K562 (cell line): ENCODE measurements at regions not wholly inside any gene's neighbourhood (a gene's known extent, or its start where the extent isn't known, plus 50 kb on each side); places are given as distances from the start of the nearest gene placed in this dataset.

ENCODE experiments used
- ATAC-seq: fragments of 200-7000 bp; cut with Tn5 transposase; 3 replicates; pipeline ENCODE4 v1.9.1; 2020; ENCODE audit warnings: moderate library complexity
- BruUV-seq: library from RNA; stranded (reverse); fragments of 400-500 nt; replicated peaks from 2 replicates; lab custom pipeline; 2021; lab: Mats Ljungman, UMichigan
- CTCF ChIA-PET: fragments of 300-600 bp; formaldehyde crosslinking; extraction: SDS; loops from one replicate; lab custom pipeline; 2021; ENCODE audit warnings: low intra/inter-chr PET ratio; lab: Yijun Ruan, JAX
- POLR2A ChIA-PET: fragments of 300-600, 350-650 bp; sonication (Branson Sonifier 250); formaldehyde crosslinking; extraction: SDS; loops from one replicate; lab custom pipeline; 2021; ENCODE audit warnings: antibody characterized with exemption, inconsistent platforms; lab: Yijun Ruan, JAX
- DNase-seq, 4 experiments: peaks; one replicate each; pipeline versions ENCODE4 v3.0.0 to v3.0.0-alpha.2; 2011 to 2018; ENCODE audit warnings: low spot score in 3 of 4, mixed read lengths in 3 of 4; ENCODE audit errors: extremely low read depth in 1 of 4
- FAIRE-seq: peaks from 2 replicates; lab custom pipeline; 2011; peaks lifted over from hg19 to GRCh38; lab: Jason Lieb, UNC
- H2AFZ ChIP-seq: 2 replicates; pipeline ENCODE4 v1.6.0; 2011; ENCODE audit warnings: low read depth, low read length, control low read depth, inconsistent platforms
- H3K27ac ChIP-seq: fragments of 200-600 bp; 3 replicates; pipeline ENCODE4 v1.8.0; 2011; ENCODE audit warnings: low read depth, mild to moderate bottlenecking, control low read depth, inconsistent platforms, low read length, moderate library complexity, mixed read lengths; ENCODE audit errors: extremely low read depth
- H3K27me3 ChIP-seq, 2 experiments: fragments of 300-600 bp in 1 of 2; 2 replicates in 1 of 2; 3 replicates in 1 of 2; pipeline versions ENCODE4 v1.6.0 to v1.8.0; 2011; ENCODE audit warnings: inconsistent platforms in 2 of 2, low read length in 2 of 2, mild to moderate bottlenecking in 1 of 2, mixed read lengths in 1 of 2, moderate library complexity in 1 of 2; ENCODE audit not compliant: control insufficient read depth in 2 of 2, insufficient read depth in 2 of 2
- H3K36me3 ChIP-seq: fragments of 300-600 bp; 3 replicates; pipeline ENCODE4 v1.8.0; 2011; ENCODE audit warnings: mild to moderate bottlenecking, low read length, inconsistent platforms; ENCODE audit not compliant: control insufficient read depth, insufficient read depth
- H3K4me1 ChIP-seq, 2 experiments: fragments of 200-600 bp in 1 of 2; replicated peaks in 1 of 2; 2 replicates in 1 of 2; 3 replicates in 1 of 2; pipeline versions ENCODE4 v1.5.1 to v1.8.0; 2011; ENCODE audit warnings: inconsistent platforms in 2 of 2, low read length in 2 of 2, mild to moderate bottlenecking in 1 of 2, mixed read lengths in 1 of 2, moderate library complexity in 1 of 2; ENCODE audit not compliant: control insufficient read depth in 2 of 2, insufficient read depth in 2 of 2
- H3K4me2 ChIP-seq: 2 replicates; pipeline ENCODE4 v1.6.1; 2011; ENCODE audit warnings: low read length, control low read depth, inconsistent platforms, mixed read lengths; ENCODE audit not compliant: insufficient read depth
- H3K4me3 ChIP-seq: fragments of 200-600 bp; sonication (generic), shearing (Covaris generic); 2 replicates; pipeline ENCODE4 v1.5.1; 2016; ENCODE audit warnings: control low read depth, inconsistent platforms
- H3K79me2 ChIP-seq: fragments of 200-600 bp; 3 replicates; pipeline ENCODE4 v1.8.0; 2011; ENCODE audit warnings: low read length, inconsistent platforms; ENCODE audit not compliant: control insufficient read depth, insufficient read depth
- H3K9ac ChIP-seq, 2 experiments: 2 replicates each; pipeline versions ENCODE4 v1.6.0 to v1.6.1; 2011; ENCODE audit warnings: low read depth in 2 of 2, low read length in 2 of 2, control low read depth in 1 of 2, inconsistent platforms in 1 of 2, mild to moderate bottlenecking in 1 of 2, mixed read lengths in 1 of 2; ENCODE audit not compliant: insufficient read depth in 1 of 2
- H3K9me1 ChIP-seq: one replicate; pipeline ENCODE4 v1.6.0; 2011; ENCODE audit warnings: inconsistent platforms, mild to moderate bottlenecking, low read length, moderate library complexity; ENCODE audit not compliant: control insufficient read depth, insufficient read depth
- H3K9me3 ChIP-seq: replicated peaks from 2 replicates; pipeline ENCODE4 v1.5.1; 2011; ENCODE audit warnings: low read depth, low read length, inconsistent platforms; ENCODE audit not compliant: control insufficient read depth, insufficient read depth
- H4K20me1 ChIP-seq: replicated peaks from 2 replicates; pipeline ENCODE4 v1.6.1; 2011; ENCODE audit warnings: low read length, inconsistent platforms, mixed read lengths; ENCODE audit not compliant: control insufficient read depth, insufficient read depth
- CBFA2T3 ChIP-seq: fragments of 450-650 bp; IDR thresholded peaks from 2 replicates; pipeline ENCODE4 v1.6.1; 2017
- CC2D1A ChIP-seq: fragments of 450-650 bp; IDR thresholded peaks from 2 replicates; pipeline ENCODE4 v1.6.1; 2017; ENCODE audit warnings: mild to moderate bottlenecking
- KLF1 ChIP-seq: fragments of 450-650 bp; IDR thresholded peaks from 2 replicates; pipeline ENCODE4 v1.6.1; 2016; ENCODE audit warnings: missing genetic modification characterization, missing compliant biosample characterization
- POU5F1 ChIP-seq: fragments of 150-350 bp; IDR thresholded peaks from 2 replicates; pipeline ENCODE4 v1.6.1; 2014; ENCODE audit warnings: borderline replicate concordance, low read length, low read depth, mild to moderate bottlenecking; ENCODE audit not compliant: partially characterized antibody
- SAFB ChIP-seq: fragments of 200-400 bp; formaldehyde crosslinking; IDR thresholded peaks from 2 replicates; pipeline ENCODE4 v1.6.1; 2017; ENCODE audit warnings: low read depth, low read length, borderline replicate concordance
- SPI1 ChIP-seq: IDR thresholded peaks from 2 replicates; pipeline ENCODE4 v1.6.1; 2011; ENCODE audit warnings: low read depth, low read length, control low read depth, borderline replicate concordance
- TRIM24 ChIP-seq, 2 experiments: fragments of 450-650 bp; IDR thresholded peaks; 2 replicates each; pipeline ENCODE4 v1.6.1; 2016
- ZC3H8 ChIP-seq: fragments of 450-650 bp; IDR thresholded peaks from 2 replicates; pipeline ENCODE4 v1.6.1; 2017
- WGBS: fragments of 100-300 bp; shearing (Covaris generic); methylation state at CpG from one replicate; pipeline ENCODE4 v1.1.6; 2016; ENCODE audit warnings: low coverage, mixed read lengths; ENCODE audit not compliant: insufficient coverage; ENCODE audit errors: missing lambda C conversion rate; 5-methylcytosine and 5-hydroxymethylcytosine counted together
- in situ Hi-C: fragments of 300-500 bp; cut with MboI; formaldehyde crosslinking; loops from 4 replicates; pipeline ENCODE4 v1.15.0; 2018; ENCODE audit warnings: inconsistent platforms, mixed read lengths
- intact Hi-C: fragments of 100-400 bp; cut with micrococcal nuclease; formaldehyde crosslinking; loops from 2 replicates; pipeline ENCODE4 v1.14.2; 2022
- TF ChIP-seq, protein P1 (sequence below): fragments of 450-650 bp; IDR thresholded peaks from 2 replicates; pipeline ENCODE4 v1.6.1; 2017; ENCODE audit warnings: mild to moderate bottlenecking, moderate library complexity
- TF ChIP-seq, protein P2 (sequence below): fragments of 250-450 bp; sonication (Bioruptor Pico); IDR thresholded peaks from 2 replicates; pipeline ENCODE4 v1.5.0; 2020; ENCODE audit warnings: mild to moderate bottlenecking
- TF ChIP-seq, protein P3 (sequence below): conservative IDR thresholded peaks from 2 replicates; pipeline ENCODE4 v1.6.1; 2011; ENCODE audit warnings: low read depth, mild to moderate bottlenecking, low read length; ENCODE audit not compliant: control insufficient read depth
- TF ChIP-seq, protein P4 (sequence below): fragments of 450-650 bp; formaldehyde crosslinking; IDR thresholded peaks from 2 replicates; pipeline ENCODE4 v1.4.0; 2020; ENCODE audit warnings: mild to moderate bottlenecking, moderate library complexity

DNA sequence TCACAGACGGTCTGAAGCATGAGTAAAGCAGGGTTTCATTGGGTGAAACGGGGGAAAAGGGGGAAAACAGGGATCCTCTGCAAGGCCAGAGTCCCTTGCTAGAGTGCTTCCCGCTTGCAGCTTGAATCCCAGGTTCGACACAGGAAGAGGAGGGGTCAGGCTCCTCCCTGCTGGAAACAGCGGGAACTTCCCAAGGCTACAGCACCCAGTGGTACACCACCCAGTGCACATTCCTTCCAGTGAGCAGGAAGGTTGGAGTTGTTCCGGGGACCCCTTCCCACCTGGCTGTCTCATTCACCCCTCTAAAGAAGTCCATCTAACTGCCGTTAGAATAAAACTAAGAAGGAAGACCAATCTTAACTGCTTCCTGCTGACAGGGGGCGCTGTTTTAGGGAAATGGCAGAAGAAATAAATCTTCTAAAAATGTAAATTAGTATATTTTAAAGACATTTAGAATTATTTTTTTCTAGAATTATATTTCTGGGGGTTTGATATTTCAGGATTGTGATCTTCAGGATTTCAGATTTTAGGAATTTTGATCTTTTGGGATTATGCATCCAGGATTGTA, 230.9 kb downstream of the RBM43 start:
- Histone ChIP-seq H3K27me3 (no peaks in the 10 kb centered on the region), H3K36me3 (no peaks in the 10 kb centered on the region), H3K4me2 (peak overlapping the region; percentile 8; the same call in 1 of the 2 replicates), H3K9me3 (no peaks in the 10 kb centered on the region), H3K4me3 (no peak overlapping the region), H3K27ac (no peak overlapping the region), H3K9me1 (no peaks in the 10 kb centered on the region), H3K4me1 (no peaks in the 10 kb centered on the region), H2AFZ (0 out of 2 replicates have a peak overlapping the region, but pooled peaks have one; percentile 34), H3K9ac (no peak overlapping the region), H4K20me1 (no peaks in the 10 kb centered on the region), H3K79me2 (no peaks in the 10 kb centered on the region)
- ATAC-seq = 0 out of 3 replicates have a peak, but pooled peaks have one; percentile 27
- peak in 1 of 4 experiments; percentile 19 for DNase-seq
- in situ Hi-C loops (no loop called here), intact Hi-C loops (no loop called here)
- WGBS = 2% methylated on average over 8 of the region's 8 CpGs
- no TSS peak for BruUV-seq
- ChIA-PET POLR2A (interaction anchor here (1.1 kb wide), 1 partner anchor 10 kb away, joined by 5 read pairs; no protein-coding TSS in a partner anchor), CTCF (no interaction called here)
- no peak for FAIRE-seq
- TF ChIP-seq KLF1 (tag) (no peak), POU5F1 (no peak), CC2D1A (no peak), ZC3H8 (no peak), TRIM24 (IDR thresholded peaks at IDR 0.05) (no peak), SAFB (no peak), SPI1 (no peak), CBFA2T3 (no peak)
- TF ChIP-seq, protein P1, sequence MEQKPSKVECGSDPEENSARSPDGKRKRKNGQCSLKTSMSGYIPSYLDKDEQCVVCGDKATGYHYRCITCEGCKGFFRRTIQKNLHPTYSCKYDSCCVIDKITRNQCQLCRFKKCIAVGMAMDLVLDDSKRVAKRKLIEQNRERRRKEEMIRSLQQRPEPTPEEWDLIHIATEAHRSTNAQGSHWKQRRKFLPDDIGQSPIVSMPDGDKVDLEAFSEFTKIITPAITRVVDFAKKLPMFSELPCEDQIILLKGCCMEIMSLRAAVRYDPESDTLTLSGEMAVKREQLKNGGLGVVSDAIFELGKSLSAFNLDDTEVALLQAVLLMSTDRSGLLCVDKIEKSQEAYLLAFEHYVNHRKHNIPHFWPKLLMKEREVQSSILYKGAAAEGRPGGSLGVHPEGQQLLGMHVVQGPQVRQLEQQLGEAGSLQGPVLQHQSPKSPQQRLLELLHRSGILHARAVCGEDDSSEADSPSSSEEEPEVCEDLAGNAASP = no peak
- TF ChIP-seq, protein P2, sequence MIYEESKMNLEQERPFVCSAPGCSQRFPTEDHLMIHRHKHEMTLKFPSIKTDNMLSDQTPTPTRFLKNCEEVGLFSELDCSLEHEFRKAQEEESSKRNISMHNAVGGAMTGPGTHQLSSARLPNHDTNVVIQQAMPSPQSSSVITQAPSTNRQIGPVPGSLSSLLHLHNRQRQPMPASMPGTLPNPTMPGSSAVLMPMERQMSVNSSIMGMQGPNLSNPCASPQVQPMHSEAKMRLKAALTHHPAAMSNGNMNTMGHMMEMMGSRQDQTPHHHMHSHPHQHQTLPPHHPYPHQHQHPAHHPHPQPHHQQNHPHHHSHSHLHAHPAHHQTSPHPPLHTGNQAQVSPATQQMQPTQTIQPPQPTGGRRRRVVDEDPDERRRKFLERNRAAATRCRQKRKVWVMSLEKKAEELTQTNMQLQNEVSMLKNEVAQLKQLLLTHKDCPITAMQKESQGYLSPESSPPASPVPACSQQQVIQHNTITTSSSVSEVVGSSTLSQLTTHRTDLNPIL = no peak
- TF ChIP-seq, protein P3, sequence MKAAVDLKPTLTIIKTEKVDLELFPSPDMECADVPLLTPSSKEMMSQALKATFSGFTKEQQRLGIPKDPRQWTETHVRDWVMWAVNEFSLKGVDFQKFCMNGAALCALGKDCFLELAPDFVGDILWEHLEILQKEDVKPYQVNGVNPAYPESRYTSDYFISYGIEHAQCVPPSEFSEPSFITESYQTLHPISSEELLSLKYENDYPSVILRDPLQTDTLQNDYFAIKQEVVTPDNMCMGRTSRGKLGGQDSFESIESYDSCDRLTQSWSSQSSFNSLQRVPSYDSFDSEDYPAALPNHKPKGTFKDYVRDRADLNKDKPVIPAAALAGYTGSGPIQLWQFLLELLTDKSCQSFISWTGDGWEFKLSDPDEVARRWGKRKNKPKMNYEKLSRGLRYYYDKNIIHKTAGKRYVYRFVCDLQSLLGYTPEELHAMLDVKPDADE = no peak
- TF ChIP-seq, protein P4, sequence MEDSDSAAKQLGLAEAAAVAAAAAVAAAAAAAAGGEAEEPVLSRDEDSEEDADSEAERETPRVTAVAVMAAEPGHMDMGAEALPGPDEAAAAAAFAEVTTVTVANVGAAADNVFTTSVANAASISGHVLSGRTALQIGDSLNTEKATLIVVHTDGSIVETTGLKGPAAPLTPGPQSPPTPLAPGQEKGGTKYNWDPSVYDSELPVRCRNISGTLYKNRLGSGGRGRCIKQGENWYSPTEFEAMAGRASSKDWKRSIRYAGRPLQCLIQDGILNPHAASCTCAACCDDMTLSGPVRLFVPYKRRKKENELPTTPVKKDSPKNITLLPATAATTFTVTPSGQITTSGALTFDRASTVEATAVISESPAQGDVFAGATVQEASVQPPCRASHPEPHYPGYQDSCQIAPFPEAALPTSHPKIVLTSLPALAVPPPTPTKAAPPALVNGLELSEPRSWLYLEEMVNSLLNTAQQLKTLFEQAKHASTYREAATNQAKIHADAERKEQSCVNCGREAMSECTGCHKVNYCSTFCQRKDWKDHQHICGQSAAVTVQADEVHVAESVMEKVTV (CRISPR knock-in tag) = 0 out of 2 replicates have a peak, but pooled peaks have one; percentile 10
